Peyer's patch (tissue), 4 donors: ENCODE measurements at regions not wholly inside any gene's neighbourhood (a gene's known extent, or its start where the extent isn't known, plus 50 kb on each side); places are given as distances from the start of the nearest gene placed in this dataset.

Source experiments
- POLR2A ChIP-seq, 2 donors: fragments of 450-650 bp; IDR thresholded peaks; one replicate each; pipeline ENCODE4 v1.5.1; 2017; ENCODE audit warnings: antibody characterized with exemption in 2 of 2, mild to moderate bottlenecking in 2 of 2, moderate library complexity in 2 of 2
- TF ChIP-seq, protein P1 (sequence below), 6 experiments: fragments of 450-650 bp in 4 of 6; fragments of 200-600 bp in 2 of 6; sonication (generic) in 1 of 6; IDR thresholded peaks; one replicate each; pipeline ENCODE4 v1.5.1; 2017 to 2019; ENCODE audit warnings: antibody characterized with exemption in 6 of 6, mild to moderate bottlenecking in 3 of 6, moderate library complexity in 1 of 6

DNA sequence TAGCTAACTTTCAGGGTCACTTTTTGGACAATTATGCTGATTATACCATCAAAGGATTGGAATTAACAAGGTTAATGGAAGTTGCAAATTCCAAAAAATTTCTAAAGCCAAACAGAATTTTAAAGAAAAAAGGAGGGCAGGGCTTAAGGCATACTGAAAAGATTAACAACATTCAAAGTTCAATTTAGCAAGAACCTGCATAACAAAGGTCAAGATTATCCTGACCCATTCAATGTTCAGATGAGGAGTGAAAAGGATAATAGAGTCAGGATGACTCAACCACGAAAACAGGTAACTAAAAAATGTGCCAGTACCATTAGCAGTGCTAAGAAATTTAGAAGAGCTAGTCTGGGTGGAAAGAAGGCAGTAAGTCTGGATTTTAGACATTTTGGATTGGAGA is 139.8 kb upstream of the HNMT start:
- TF ChIP-seq, protein P1, sequence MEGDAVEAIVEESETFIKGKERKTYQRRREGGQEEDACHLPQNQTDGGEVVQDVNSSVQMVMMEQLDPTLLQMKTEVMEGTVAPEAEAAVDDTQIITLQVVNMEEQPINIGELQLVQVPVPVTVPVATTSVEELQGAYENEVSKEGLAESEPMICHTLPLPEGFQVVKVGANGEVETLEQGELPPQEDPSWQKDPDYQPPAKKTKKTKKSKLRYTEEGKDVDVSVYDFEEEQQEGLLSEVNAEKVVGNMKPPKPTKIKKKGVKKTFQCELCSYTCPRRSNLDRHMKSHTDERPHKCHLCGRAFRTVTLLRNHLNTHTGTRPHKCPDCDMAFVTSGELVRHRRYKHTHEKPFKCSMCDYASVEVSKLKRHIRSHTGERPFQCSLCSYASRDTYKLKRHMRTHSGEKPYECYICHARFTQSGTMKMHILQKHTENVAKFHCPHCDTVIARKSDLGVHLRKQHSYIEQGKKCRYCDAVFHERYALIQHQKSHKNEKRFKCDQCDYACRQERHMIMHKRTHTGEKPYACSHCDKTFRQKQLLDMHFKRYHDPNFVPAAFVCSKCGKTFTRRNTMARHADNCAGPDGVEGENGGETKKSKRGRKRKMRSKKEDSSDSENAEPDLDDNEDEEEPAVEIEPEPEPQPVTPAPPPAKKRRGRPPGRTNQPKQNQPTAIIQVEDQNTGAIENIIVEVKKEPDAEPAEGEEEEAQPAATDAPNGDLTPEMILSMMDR (IDR thresholded peaks at IDR 0.05) = no peak
- TF ChIP-seq POLR2A (IDR thresholded peaks at IDR 0.05) = no peak
